Ovary (tissue), 7 donors: ENCODE measurements at regions not wholly inside any gene's neighbourhood (a gene's known extent, or its start where the extent isn't known, plus 50 kb on each side); places are given as distances from the start of the nearest gene placed in this dataset.

Source experiments
- DNase-seq, 5 donors: peaks; one replicate each; pipeline ENCODE4 v3.0.0-alpha.2; 2019 to 2020
- H3K27ac ChIP-seq, 2 donors: fragments of 200-600 bp; one replicate each; pipeline versions ENCODE4 v1.5.1 to v1.8.0; 2019 to 2022
- H3K27me3 ChIP-seq: fragments of 200-600 bp; one replicate; pipeline ENCODE4 v1.8.0; 2022
- H3K36me3 ChIP-seq: fragments of 200-600 bp; sonication (generic); one replicate; pipeline ENCODE4 v1.5.1; 2019
- H3K4me1 ChIP-seq: one replicate; pipeline ENCODE4 v1.8.1; 2013; ENCODE audit warnings: mild to moderate bottlenecking, moderate library complexity; ENCODE audit not compliant: insufficient read depth
- H3K4me3 ChIP-seq: fragments of 200-600 bp; sonication (generic); one replicate; pipeline ENCODE4 v1.5.1; 2017
- H3K9me3 ChIP-seq, 2 donors: fragments of 200-600 bp in 1 of 2; sonication (generic) in 1 of 2; one replicate each; pipeline versions ENCODE4 v1.5.1 to v1.8.1; 2013 to 2019; ENCODE audit warnings: mild to moderate bottlenecking in 1 of 2, moderate library complexity in 1 of 2
- EP300 ChIP-seq: sonication (generic); formaldehyde crosslinking; IDR thresholded peaks from one replicate; pipeline ENCODE4 v1.6.1; 2017; ENCODE audit warnings: antibody characterized with exemption
- POLR2A ChIP-seq: fragments of 450-650 bp; IDR thresholded peaks from one replicate; pipeline ENCODE4 v1.6.1; 2017; ENCODE audit warnings: antibody characterized with exemption, mild to moderate bottlenecking, moderate library complexity
- WGBS, 3 donors: extraction: QIAGEN DNeasy Blood & Tissue Kit in 1 of 3; methylation state at CpG; one replicate each; pipeline versions ENCODE4 v1.1.5 to v1.1.7; 2013 to 2017; 5-methylcytosine and 5-hydroxymethylcytosine counted together
- intact Hi-C, 4 donors: fragments of 100-400 bp; cut with DNase I; formaldehyde crosslinking; loops; one replicate each; pipeline versions ENCODE4 v1.11.0 to v1.15.1; 2022 to 2023
- TF ChIP-seq, protein P1 (sequence below), 3 donors: fragments of 450-650 bp in 2 of 3; fragments of 200-600 bp in 1 of 3; IDR thresholded peaks; one replicate each; pipeline versions ENCODE4 v1.5.1 to v1.8.0; 2016 to 2022; ENCODE audit warnings: antibody characterized with exemption in 3 of 3, mild to moderate bottlenecking in 1 of 3
- donor health status: DM: no; HTN: no; CAD: no; lungs with moderate emphysema.
- donor health status: DM: no; HTN: no; CAD: no.
- donor health status: Bipolar disorder and iron deficiency.
- donor health status: DM: no; HTN: no; CAD: no.
- donor health status: DM: yes; HTN: yes; CAD: no.

DNA sequence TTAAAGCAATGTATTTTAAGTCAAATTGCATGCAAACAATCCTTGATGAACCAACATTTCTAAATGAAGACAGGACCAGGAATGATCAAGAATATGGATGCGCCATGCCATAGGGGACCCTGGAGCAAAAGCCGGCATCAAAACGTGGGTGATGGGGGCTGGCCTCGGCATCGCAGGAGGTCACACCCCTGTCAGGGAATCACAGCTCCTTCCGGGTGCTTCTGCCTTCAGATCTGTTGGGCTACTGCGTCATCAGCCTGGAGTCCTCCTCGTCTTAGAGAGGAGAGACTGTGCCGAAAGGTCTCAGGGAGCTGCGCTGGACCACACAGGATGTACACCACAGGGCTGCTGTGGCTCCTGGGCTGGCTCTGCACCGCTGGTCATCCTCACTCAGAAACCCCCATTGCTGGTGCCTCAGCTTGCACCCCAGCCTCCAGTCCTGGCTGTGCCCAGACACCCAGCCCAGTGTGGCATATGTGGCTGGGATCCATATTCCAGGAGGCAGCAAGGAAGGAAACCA is 152.9 kb upstream of the PPP1R26 start:
- Histone ChIP-seq H3K27ac (no peak overlapping the region), H3K36me3 (no peaks in the 10 kb centered on the region), H3K9me3 (peaks cover 0 to 4% of the 10 kb centered on the region in 2 donors), H3K27me3 (no peaks in the 10 kb centered on the region), H3K4me1 (no peaks in the 10 kb centered on the region), H3K4me3 (no peak overlapping the region)
- TF ChIP-seq EP300 (no peak), POLR2A (no peak)
- TF ChIP-seq, protein P1, sequence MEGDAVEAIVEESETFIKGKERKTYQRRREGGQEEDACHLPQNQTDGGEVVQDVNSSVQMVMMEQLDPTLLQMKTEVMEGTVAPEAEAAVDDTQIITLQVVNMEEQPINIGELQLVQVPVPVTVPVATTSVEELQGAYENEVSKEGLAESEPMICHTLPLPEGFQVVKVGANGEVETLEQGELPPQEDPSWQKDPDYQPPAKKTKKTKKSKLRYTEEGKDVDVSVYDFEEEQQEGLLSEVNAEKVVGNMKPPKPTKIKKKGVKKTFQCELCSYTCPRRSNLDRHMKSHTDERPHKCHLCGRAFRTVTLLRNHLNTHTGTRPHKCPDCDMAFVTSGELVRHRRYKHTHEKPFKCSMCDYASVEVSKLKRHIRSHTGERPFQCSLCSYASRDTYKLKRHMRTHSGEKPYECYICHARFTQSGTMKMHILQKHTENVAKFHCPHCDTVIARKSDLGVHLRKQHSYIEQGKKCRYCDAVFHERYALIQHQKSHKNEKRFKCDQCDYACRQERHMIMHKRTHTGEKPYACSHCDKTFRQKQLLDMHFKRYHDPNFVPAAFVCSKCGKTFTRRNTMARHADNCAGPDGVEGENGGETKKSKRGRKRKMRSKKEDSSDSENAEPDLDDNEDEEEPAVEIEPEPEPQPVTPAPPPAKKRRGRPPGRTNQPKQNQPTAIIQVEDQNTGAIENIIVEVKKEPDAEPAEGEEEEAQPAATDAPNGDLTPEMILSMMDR (IDR thresholded peaks at IDR 0.05) = no peak
- intact Hi-C loops = no loop called here
- 85 to 90% (median 89%) methylated on average over 11 of the region's 11 CpGs for WGBS, 3 donors
- DNase-seq = no peak

DNA sequence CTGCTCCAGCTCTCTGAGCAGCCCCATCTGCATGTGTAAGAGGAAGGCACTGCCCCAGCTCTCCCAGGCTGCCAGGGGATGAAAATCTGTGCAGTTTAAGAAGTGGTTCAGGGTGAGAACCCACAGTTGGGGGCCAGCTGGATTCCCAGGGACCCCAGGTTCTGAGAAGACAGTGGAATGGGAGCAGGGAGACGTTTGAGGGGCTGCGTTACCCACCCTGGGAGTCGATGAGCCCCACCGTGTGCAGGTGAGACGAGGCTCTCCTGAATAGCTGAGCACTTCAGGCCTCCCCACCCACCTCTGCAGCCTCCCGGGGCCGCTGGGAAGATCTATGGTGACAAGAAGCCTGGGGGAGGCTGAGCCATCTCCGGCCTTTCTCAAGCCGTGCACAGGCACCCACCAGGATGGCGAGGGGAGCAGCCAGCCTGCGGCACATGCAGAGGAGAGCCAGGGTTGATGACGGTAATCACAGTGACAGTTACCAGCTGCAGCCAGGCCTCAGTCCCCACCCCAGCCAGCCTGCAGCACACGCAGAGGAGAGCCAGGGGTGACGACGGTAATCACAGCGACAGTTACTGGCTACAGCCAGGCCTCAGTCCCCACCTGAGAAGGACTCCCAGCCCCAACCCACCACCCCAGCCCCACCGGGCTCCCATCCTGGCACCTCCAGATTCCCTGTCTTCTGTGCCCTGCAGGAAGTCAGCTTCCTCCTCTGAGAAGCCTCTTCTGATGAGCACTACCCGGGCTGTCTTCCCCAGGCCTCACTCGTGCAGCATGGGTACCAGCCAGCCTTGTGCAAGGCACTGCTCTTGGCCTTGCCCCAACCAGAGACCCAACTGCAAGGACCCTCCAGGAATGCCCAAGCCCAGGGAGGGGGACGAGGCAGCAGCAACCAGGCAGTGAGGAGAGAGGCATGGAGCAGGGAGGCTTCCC is 150.8 kb upstream of the PPP1R26 start:
- no peak for DNase-seq
- WGBS, 3 donors = 50 to 58% (median 56%) methylated on average over 20 of the region's 20 CpGs
- Histone ChIP-seq H3K36me3 (no peaks in the 10 kb centered on the region), H3K9me3 (no peaks in the 10 kb centered on the region), H3K4me3 (no peak overlapping the region), H3K27me3 (no peaks in the 10 kb centered on the region), H3K27ac (no peak overlapping the region), H3K4me1 (no peaks in the 10 kb centered on the region)
- intact Hi-C loops = no loop called here
- TF ChIP-seq, protein P1 (IDR thresholded peaks at IDR 0.05) = no peak
- TF ChIP-seq EP300 (no peak), POLR2A (no peak)

DNA sequence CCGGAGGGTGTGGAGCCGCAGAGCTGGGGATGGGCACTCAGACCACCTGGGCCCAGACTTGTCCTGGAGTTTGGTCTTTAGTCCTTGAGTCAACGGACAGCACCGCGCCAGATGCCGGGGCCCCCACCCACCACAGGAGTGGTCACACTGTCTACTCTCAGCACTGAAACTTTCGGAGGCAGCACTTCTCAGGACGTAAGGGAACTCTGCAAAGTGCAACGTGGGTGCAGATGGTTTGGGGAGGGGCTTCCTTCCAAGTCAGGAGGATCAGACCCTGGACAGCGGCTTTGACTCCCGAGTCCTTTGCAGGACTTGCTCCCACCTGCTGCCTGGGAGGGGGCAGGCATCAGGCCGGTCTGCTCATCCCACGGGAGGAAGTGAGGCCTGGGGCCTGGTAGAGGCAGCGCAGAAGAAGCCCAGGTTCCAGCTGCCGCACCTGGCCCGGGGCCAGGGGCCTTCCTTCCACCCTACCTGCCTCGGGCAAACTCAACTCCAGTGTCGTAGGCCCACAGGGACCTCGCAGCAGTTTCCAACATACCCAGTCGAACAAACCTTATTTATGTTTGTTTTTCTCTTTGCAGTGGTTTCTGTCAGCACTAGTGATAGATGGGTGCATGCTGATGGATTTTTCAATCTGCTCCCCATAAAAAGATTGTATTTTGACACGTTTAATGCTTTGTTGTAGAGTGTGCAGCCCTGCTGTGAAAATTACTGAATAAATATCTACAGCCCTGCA is 149.8 kb upstream of the PPP1R26 start:
- TF ChIP-seq EP300 = no peak
- TF ChIP-seq, protein P1 (IDR thresholded peaks at IDR 0.05) = no peak
- TF ChIP-seq POLR2A = no peak
- no peaks in the 10 kb centered on the region for H3K27me3 ChIP-seq
- H3K9me3 ChIP-seq = no peaks in the 10 kb centered on the region
- no peak overlapping the region for H3K4me3 ChIP-seq
- H3K36me3 ChIP-seq = no peaks in the 10 kb centered on the region
- no peak overlapping the region for H3K27ac ChIP-seq
- no peaks in the 10 kb centered on the region for H3K4me1 ChIP-seq
- 43 to 49% (median 49%) methylated on average over 20 to 21 of the region's 21 CpGs for WGBS, 3 donors
- intact Hi-C loops = no loop called here
- DNase-seq = no peak

DNA sequence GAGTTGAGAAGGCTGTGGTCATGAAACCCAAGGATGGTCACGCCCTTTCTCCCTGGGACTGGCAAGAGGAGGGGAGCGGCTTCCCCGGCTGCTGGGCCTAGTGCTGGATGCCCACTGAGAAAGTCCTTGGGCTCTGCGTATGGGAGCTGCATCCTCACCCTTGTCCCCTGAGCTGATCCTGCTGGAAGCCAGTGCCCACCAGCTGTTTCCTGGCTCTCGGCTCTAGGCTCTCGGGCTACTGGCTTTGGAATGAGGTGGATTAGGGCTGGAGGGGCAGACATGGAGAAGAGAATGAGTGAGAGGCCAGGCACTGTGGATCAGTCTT is 149.3 kb upstream of the PPP1R26 start:
- DNase-seq = no peak
- intact Hi-C loops = no loop called here
- Histone ChIP-seq H3K4me1 (no peaks in the 10 kb centered on the region), H3K36me3 (no peaks in the 10 kb centered on the region), H3K27ac (no peak overlapping the region), H3K4me3 (no peak overlapping the region), H3K27me3 (no peaks in the 10 kb centered on the region), H3K9me3 (no peaks in the 10 kb centered on the region)
- TF ChIP-seq, protein P1 (IDR thresholded peaks at IDR 0.05) = no peak
- TF ChIP-seq POLR2A (no peak), EP300 (no peak)
- WGBS, 3 donors = 77 to 83% (median 80%) methylated on average over 6 of the region's 6 CpGs
